K562 (cell line): ENCODE measurements at regions not wholly inside any gene's neighbourhood (a gene's known extent, or its start where the extent isn't known, plus 50 kb on each side); places are given as distances from the start of the nearest gene placed in this dataset.

ENCODE experiments used
- ARID2 ChIP-seq: fragments of 450-650 bp; IDR thresholded peaks from 2 replicates; pipeline ENCODE4 v1.6.1; 2017; ENCODE audit warnings: antibody characterized with exemption, mild to moderate bottlenecking
- CBX2 ChIP-seq: fragments of 200-600 bp; sonication (generic); IDR thresholded peaks from one replicate; pipeline ENCODE4 v1.6.1; 2012; ENCODE audit warnings: mild to moderate bottlenecking, low read length, inconsistent platforms; ENCODE audit not compliant: insufficient read depth, poor library complexity, severe bottlenecking
- CHD2 ChIP-seq: IDR thresholded peaks from 2 replicates; pipeline ENCODE4 v1.6.1; 2011; ENCODE audit warnings: low read depth, low read length
- DPF2 ChIP-seq: fragments of 450-650 bp; IDR thresholded peaks from 2 replicates; pipeline ENCODE4 v1.6.1; 2016
- GABPB1 ChIP-seq: sonication (generic); formaldehyde crosslinking; IDR thresholded peaks from 2 replicates; pipeline ENCODE4 v1.8.0; 2022; ENCODE audit warnings: mild to moderate bottlenecking, missing genetic modification reagents
- MCM5 ChIP-seq: fragments of 450-650 bp; IDR thresholded peaks from 2 replicates; pipeline ENCODE4 v1.6.1; 2016; ENCODE audit warnings: low read depth
- NCOA6 ChIP-seq: fragments of 450-650 bp; IDR thresholded peaks from 2 replicates; pipeline ENCODE4 v1.6.1; 2017; ENCODE audit warnings: mild to moderate bottlenecking
- NFIC ChIP-seq: fragments of 450-650 bp; IDR thresholded peaks from 2 replicates; pipeline ENCODE4 v1.6.1; 2017; ENCODE audit warnings: mild to moderate bottlenecking, inconsistent platforms
- SMARCE1 ChIP-seq: fragments of 450-650 bp; IDR thresholded peaks from 2 replicates; pipeline ENCODE4 v1.7.1; 2016; ENCODE audit warnings: mild to moderate bottlenecking
- XRCC3 ChIP-seq: fragments of 450-650 bp; IDR thresholded peaks from 2 replicates; pipeline ENCODE4 v1.6.1; 2017; ENCODE audit warnings: mild to moderate bottlenecking, moderate library complexity
- XRCC5 ChIP-seq: fragments of 200-400 bp; formaldehyde crosslinking; IDR thresholded peaks from 2 replicates; pipeline ENCODE4 v1.6.1; 2017; ENCODE audit warnings: low read depth, mild to moderate bottlenecking, low read length
- ZKSCAN3 ChIP-seq: fragments of 250-450 bp; sonication (Bioruptor Pico); IDR thresholded peaks from 2 replicates; pipeline ENCODE4 v1.4.0; 2020
- ZNF76 ChIP-seq: fragments of 250-450 bp; sonication (Bioruptor Pico); IDR thresholded peaks from 2 replicates; pipeline ENCODE4 v1.4.0; 2020; ENCODE audit warnings: mild to moderate bottlenecking, moderate library complexity, borderline replicate concordance
- TF ChIP-seq, protein P1 (sequence below): fragments of 450-650 bp; formaldehyde crosslinking; IDR thresholded peaks from 2 replicates; pipeline ENCODE4 v1.4.0; 2022; ENCODE audit warnings: mild to moderate bottlenecking, moderate library complexity
- TF ChIP-seq, protein P2 (sequence below), 2 experiments: fragments of 250-450 bp in 1 of 2; fragments of 450-650 bp in 1 of 2; sonication (Bioruptor Pico) in 1 of 2; IDR thresholded peaks; 2 replicates each; pipeline versions ENCODE4 v1.6.1 to v1.8.0; 2016 to 2021; ENCODE audit warnings: mild to moderate bottlenecking in 2 of 2, moderate library complexity in 2 of 2, missing compliant biosample characterization in 1 of 2, missing genetic modification characterization in 1 of 2
- TF ChIP-seq, protein P3 (sequence below): fragments of 200-800 bp; sonication (Bioruptor generic); IDR thresholded peaks from 2 replicates; pipeline ENCODE4 v1.6.1; 2017; ENCODE audit warnings: missing genetic modification characterization, missing compliant biosample characterization
- TF ChIP-seq, protein P4 (sequence below): fragments of 250-450 bp; sonication (Bioruptor Pico); IDR thresholded peaks from 2 replicates; pipeline ENCODE4 v1.5.0; 2021

DNA sequence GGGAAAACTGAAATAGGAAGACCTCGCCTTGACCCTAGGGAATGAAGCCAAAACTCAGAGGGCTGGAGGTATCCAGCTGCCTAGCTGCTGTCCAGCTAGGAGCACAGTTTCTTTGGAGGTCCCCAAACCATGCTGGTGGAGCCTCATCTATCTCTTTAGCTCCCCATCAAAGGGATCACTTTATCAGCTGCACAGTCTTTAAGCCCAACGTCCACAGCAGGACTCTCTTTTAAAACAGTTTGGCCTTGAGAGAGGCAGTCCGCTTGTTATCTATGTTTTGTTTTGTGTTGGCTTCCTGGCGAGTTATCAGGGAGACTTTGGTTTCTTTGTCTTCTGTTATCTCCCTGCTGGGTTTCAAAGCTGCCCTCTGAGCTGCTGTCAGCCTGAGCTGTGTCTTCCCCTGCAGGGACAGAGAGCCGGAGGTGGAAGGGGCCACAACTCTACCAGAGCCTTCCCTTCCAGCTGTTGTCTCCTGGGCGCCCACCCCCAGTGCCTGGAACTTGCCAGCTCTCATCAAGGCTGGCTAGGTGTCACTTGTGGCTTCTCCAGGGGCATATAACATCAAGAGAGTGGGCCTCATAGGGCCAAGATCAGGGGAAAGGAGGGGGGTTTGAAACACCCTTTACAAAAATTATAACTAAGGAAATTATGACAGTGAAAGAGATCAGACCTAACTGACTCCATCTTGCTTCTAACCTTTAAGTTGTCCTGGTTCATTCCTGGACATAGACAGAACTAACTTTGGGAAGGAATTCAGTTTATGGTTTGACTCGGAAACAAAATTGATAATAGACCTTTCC is 61.4 kb upstream of the C15orf39 start (continued):
- TF ChIP-seq ZKSCAN3 (CRISPR knock-in tag) = no peak
- TF ChIP-seq, protein P1, sequence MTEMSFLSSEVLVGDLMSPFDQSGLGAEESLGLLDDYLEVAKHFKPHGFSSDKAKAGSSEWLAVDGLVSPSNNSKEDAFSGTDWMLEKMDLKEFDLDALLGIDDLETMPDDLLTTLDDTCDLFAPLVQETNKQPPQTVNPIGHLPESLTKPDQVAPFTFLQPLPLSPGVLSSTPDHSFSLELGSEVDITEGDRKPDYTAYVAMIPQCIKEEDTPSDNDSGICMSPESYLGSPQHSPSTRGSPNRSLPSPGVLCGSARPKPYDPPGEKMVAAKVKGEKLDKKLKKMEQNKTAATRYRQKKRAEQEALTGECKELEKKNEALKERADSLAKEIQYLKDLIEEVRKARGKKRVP (CRISPR knock-in tag) = no peak
- peak; percentile 67; the same call in 1 of the 2 replicates for TF ChIP-seq SMARCE1
- TF ChIP-seq XRCC5 = no peak
- no peak for TF ChIP-seq XRCC3
- no peak for TF ChIP-seq NCOA6
- no peak for TF ChIP-seq ZNF76 (CRISPR knock-in tag)
- no peak for TF ChIP-seq CBX2
- peak; percentile 66 for TF ChIP-seq NFIC
- TF ChIP-seq GABPB1 = no peak
- TF ChIP-seq, protein P2, sequence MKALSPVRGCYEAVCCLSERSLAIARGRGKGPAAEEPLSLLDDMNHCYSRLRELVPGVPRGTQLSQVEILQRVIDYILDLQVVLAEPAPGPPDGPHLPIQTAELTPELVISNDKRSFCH (CRISPR knock-in tag; IDR thresholded peaks at IDR 0.05) = no peak
- TF ChIP-seq, protein P2 (tag; IDR thresholded peaks at IDR 0.05) = peak; percentile 79
- TF ChIP-seq, protein P3, sequence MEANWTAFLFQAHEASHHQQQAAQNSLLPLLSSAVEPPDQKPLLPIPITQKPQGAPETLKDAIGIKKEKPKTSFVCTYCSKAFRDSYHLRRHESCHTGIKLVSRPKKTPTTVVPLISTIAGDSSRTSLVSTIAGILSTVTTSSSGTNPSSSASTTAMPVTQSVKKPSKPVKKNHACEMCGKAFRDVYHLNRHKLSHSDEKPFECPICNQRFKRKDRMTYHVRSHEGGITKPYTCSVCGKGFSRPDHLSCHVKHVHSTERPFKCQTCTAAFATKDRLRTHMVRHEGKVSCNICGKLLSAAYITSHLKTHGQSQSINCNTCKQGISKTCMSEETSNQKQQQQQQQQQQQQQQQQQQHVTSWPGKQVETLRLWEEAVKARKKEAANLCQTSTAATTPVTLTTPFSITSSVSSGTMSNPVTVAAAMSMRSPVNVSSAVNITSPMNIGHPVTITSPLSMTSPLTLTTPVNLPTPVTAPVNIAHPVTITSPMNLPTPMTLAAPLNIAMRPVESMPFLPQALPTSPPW (CRISPR knock-in tag) = 0 out of 2 replicates have a peak, but pooled peaks have one; percentile 26
- no peak for TF ChIP-seq ARID2
- TF ChIP-seq, protein P4, sequence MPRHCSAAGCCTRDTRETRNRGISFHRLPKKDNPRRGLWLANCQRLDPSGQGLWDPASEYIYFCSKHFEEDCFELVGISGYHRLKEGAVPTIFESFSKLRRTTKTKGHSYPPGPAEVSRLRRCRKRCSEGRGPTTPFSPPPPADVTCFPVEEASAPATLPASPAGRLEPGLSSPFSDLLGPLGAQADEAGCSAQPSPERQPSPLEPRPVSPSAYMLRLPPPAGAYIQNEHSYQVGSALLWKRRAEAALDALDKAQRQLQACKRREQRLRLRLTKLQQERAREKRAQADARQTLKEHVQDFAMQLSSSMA (CRISPR knock-in tag) = 0 out of 2 replicates have a peak, but pooled peaks have one; percentile 13
- no peak for TF ChIP-seq MCM5
- TF ChIP-seq CHD2 = no peak
- TF ChIP-seq DPF2 = peak; percentile 78
